Activated T-cell treated with anti-CD3 and anti-CD28 coated beads, Interleukin-2, amount 50 U/mL, for 24 hours (primary cell): ENCODE measurements at regions not wholly inside any gene's neighbourhood (a gene's known extent, or its start where the extent isn't known, plus 50 kb on each side); places are given as distances from the start of the nearest gene placed in this dataset.
"Not testable (repeated sequence)": the region's sequence is repeated elsewhere in the genome, so short reads cannot be mapped to it uniquely, and the experiment has no call there.

Experiments
- DNase-seq: peaks from one replicate; pipeline ENCODE4 v3.0.0-alpha.2; 2020
- H3K27ac Mint-ChIP-seq: 2 replicates; pipeline ENCODE4 v1.8.0; 2020; ENCODE audit warnings: mild to moderate bottlenecking, mixed read lengths
- H3K27me3 Mint-ChIP-seq: 2 replicates; pipeline ENCODE4 v1.8.0; 2020; ENCODE audit warnings: mixed read lengths
- H3K36me3 Mint-ChIP-seq: 2 replicates; pipeline ENCODE4 v1.8.0; 2020; ENCODE audit warnings: low read depth, mixed read lengths
- H3K4me1 Mint-ChIP-seq: 2 replicates; pipeline ENCODE4 v1.8.0; 2020; ENCODE audit warnings: low read depth, mixed read lengths
- H3K4me3 Mint-ChIP-seq: 2 replicates; pipeline ENCODE4 v1.8.0; 2020; ENCODE audit warnings: mild to moderate bottlenecking, moderate library complexity, mixed read lengths
- H3K9me3 Mint-ChIP-seq: 2 replicates; pipeline ENCODE4 v1.8.0; 2020; ENCODE audit warnings: mixed read lengths

GRCh38 chr13:54592201-54592600 lies 1563.6 kb downstream of the OLFM4 start:
- H3K4me3 Mint-ChIP-seq, result no peak overlapping the region
- no peaks in the 10 kb centered on the region for H3K36me3 Mint-ChIP-seq
- no peaks in the 10 kb centered on the region for H3K27me3 Mint-ChIP-seq
- H3K9me3 Mint-ChIP-seq, result peaks cover 8% of the 10 kb centered on the region
- no peak overlapping the region for H3K27ac Mint-ChIP-seq
- no peaks in the 10 kb centered on the region for H3K4me1 Mint-ChIP-seq
- DNase-seq, result no peak

- Mint-ChIP-seq H3K9me3 (peaks cover 8% of the 10 kb centered on the region), H3K4me1 (no peaks in the 10 kb centered on the region), H3K36me3 (no peaks in the 10 kb centered on the region), H3K27me3 (no peaks in the 10 kb centered on the region), H3K27ac (no peak overlapping the region), H3K4me3 (no peak overlapping the region)
- no peak for DNase-seq
Observed at GRCh38 chr13:54593504-54593903, 1564.9 kb downstream of the OLFM4 start.

- Mint-ChIP-seq H3K27me3 (no peaks in the 10 kb centered on the region), H3K27ac (no peak overlapping the region), H3K36me3 (no peaks in the 10 kb centered on the region), H3K9me3 (peaks cover 16% of the 10 kb centered on the region), H3K4me3 (no peak overlapping the region), H3K4me1 (no peaks in the 10 kb centered on the region)
- no peak for DNase-seq
Observed at GRCh38 chr13:54597540-54598088, 1569.0 kb downstream of the OLFM4 start.

- H3K36me3 Mint-ChIP-seq, result no peaks in the 10 kb centered on the region
- DNase-seq, result no peak
- no peaks in the 10 kb centered on the region for H3K27me3 Mint-ChIP-seq
- H3K4me3 Mint-ChIP-seq, result no peak overlapping the region
- no peak overlapping the region for H3K27ac Mint-ChIP-seq
- H3K9me3 Mint-ChIP-seq, result peaks cover 18% of the 10 kb centered on the region
- no peaks in the 10 kb centered on the region for H3K4me1 Mint-ChIP-seq
Observed at GRCh38 chr13:54599413-54599812, 1570.8 kb downstream of the OLFM4 start.

- Mint-ChIP-seq H3K27ac (no peak overlapping the region), H3K4me1 (no peaks in the 10 kb centered on the region), H3K27me3 (no peaks in the 10 kb centered on the region), H3K4me3 (no peak overlapping the region), H3K9me3 (peaks cover 16% of the 10 kb centered on the region), H3K36me3 (no peaks in the 10 kb centered on the region)
- no peak for DNase-seq
Observed at GRCh38 chr13:54606944-54607343, 1578.3 kb downstream of the OLFM4 start.

- Mint-ChIP-seq H3K36me3 (no peaks in the 10 kb centered on the region), H3K27me3 (no peaks in the 10 kb centered on the region)
Observed at GRCh38 chr13:54607421-54607820, 1578.8 kb downstream of the OLFM4 start.

GRCh38 chr13:54611390-54611789 lies 1582.8 kb downstream of the OLFM4 start:
- Mint-ChIP-seq H3K27ac (no peak overlapping the region), H3K36me3 (no peaks in the 10 kb centered on the region), H3K9me3 (peaks cover 17% of the 10 kb centered on the region), H3K4me3 (no peak overlapping the region), H3K27me3 (no peaks in the 10 kb centered on the region), H3K4me1 (no peaks in the 10 kb centered on the region)
- DNase-seq, result no peak

More at GRCh38 chr13:54607421-54607820, 1578.8 kb downstream of the OLFM4 start:
- no peak overlapping the region for H3K4me3 Mint-ChIP-seq
- H3K27ac Mint-ChIP-seq, result no peak overlapping the region
- peaks cover 16% of the 10 kb centered on the region for H3K9me3 Mint-ChIP-seq
- no peak for DNase-seq
- H3K4me1 Mint-ChIP-seq, result no peaks in the 10 kb centered on the region

- Mint-ChIP-seq H3K9me3 (peaks cover 26% of the 10 kb centered on the region), H3K27me3 (no peaks in the 10 kb centered on the region), H3K4me3 (no peak overlapping the region), H3K36me3 (no peaks in the 10 kb centered on the region), H3K4me1 (no peaks in the 10 kb centered on the region), H3K27ac (no peak overlapping the region)
- DNase-seq, result no peak
Observed at GRCh38 chr13:54614726-54615125, 1586.1 kb downstream of the OLFM4 start.

GRCh38 chr13:54626504-54626903 lies 1597.9 kb downstream of the OLFM4 start:
- not testable (repeated sequence) for H3K36me3 Mint-ChIP-seq, H3K27ac Mint-ChIP-seq

GRCh38 chr13:54627646-54628372 lies 1599.2 kb downstream of the OLFM4 start:
- H3K4me3 Mint-ChIP-seq, result no peak overlapping the region
- H3K36me3 Mint-ChIP-seq, result no peaks in the 10 kb centered on the region
- no peaks in the 10 kb centered on the region for H3K4me1 Mint-ChIP-seq
- peaks cover 5% of the 10 kb centered on the region for H3K9me3 Mint-ChIP-seq
- H3K27me3 Mint-ChIP-seq, result no peaks in the 10 kb centered on the region
- DNase-seq, result no peak
- H3K27ac Mint-ChIP-seq, result no peak overlapping the region

More at GRCh38 chr13:54626504-54626903, 1597.9 kb downstream of the OLFM4 start:
- H3K4me3 Mint-ChIP-seq, H3K27me3 Mint-ChIP-seq, DNase-seq, H3K4me1 Mint-ChIP-seq: not testable (repeated sequence)
- peaks cover 10% of the 10 kb centered on the region for H3K9me3 Mint-ChIP-seq

GRCh38 chr13:54628383-54628782 lies 1599.8 kb downstream of the OLFM4 start:
- no peak overlapping the region for H3K27ac Mint-ChIP-seq
- no peaks in the 10 kb centered on the region for H3K4me1 Mint-ChIP-seq
- H3K36me3 Mint-ChIP-seq, result no peaks in the 10 kb centered on the region
- H3K9me3 Mint-ChIP-seq, result peaks cover 7% of the 10 kb centered on the region
- no peak overlapping the region for H3K4me3 Mint-ChIP-seq
- no peaks in the 10 kb centered on the region for H3K27me3 Mint-ChIP-seq
- DNase-seq, result no peak

GRCh38 chr13:54633456-54633855 lies 1604.8 kb downstream of the OLFM4 start:
- Mint-ChIP-seq H3K4me3 (no peak overlapping the region), H3K9me3 (peaks cover 20% of the 10 kb centered on the region), H3K27ac (no peak overlapping the region), H3K4me1 (no peaks in the 10 kb centered on the region), H3K27me3 (no peaks in the 10 kb centered on the region), H3K36me3 (no peaks in the 10 kb centered on the region)
- no peak for DNase-seq

- Mint-ChIP-seq H3K36me3 (no peaks in the 10 kb centered on the region), H3K4me1 (no peaks in the 10 kb centered on the region), H3K4me3 (no peak overlapping the region), H3K27ac (no peak overlapping the region), H3K9me3 (peaks cover 23% of the 10 kb centered on the region), H3K27me3 (no peaks in the 10 kb centered on the region)
- DNase-seq, result no peak
Observed at GRCh38 chr13:54636231-54636630, 1607.6 kb downstream of the OLFM4 start.

GRCh38 chr13:54637366-54637765 lies 1608.8 kb downstream of the OLFM4 start:
- Mint-ChIP-seq H3K27me3 (no peaks in the 10 kb centered on the region), H3K27ac (no peak overlapping the region), H3K4me3 (no peak overlapping the region), H3K4me1 (no peaks in the 10 kb centered on the region), H3K9me3 (peaks cover 22% of the 10 kb centered on the region), H3K36me3 (no peaks in the 10 kb centered on the region)
- no peak for DNase-seq

GRCh38 chr13:54640719-54641118 lies 1612.1 kb downstream of the OLFM4 start:
- H3K4me1 Mint-ChIP-seq, result no peaks in the 10 kb centered on the region
- H3K36me3 Mint-ChIP-seq, result no peaks in the 10 kb centered on the region
- no peak overlapping the region for H3K27ac Mint-ChIP-seq
- H3K4me3 Mint-ChIP-seq, result no peak overlapping the region
- H3K27me3 Mint-ChIP-seq, result no peaks in the 10 kb centered on the region
- DNase-seq, result no peak
- H3K9me3 Mint-ChIP-seq, result peaks cover 18% of the 10 kb centered on the region
